Naive thymus-derived CD4-positive, alpha-beta T cell (primary cell): ENCODE measurements at regions not wholly inside any gene's neighbourhood (a gene's known extent, or its start where the extent isn't known, plus 50 kb on each side); places are given as distances from the start of the nearest gene placed in this dataset.
"Not testable (repeated sequence)": the region's sequence is repeated elsewhere in the genome, so short reads cannot be mapped to it uniquely, and the experiment has no call there.

Experiments used
- ATAC-seq: fragments of 150-1000 bp; cut with Tn5 transposase; 2 replicates; pipeline ENCODE4 v1.10.0; 2021; ENCODE audit warnings: mild to moderate bottlenecking, moderate library complexity
- CTCF ChIA-PET: fragments of 350-600 bp; sonication (Branson Sonifier 250); formaldehyde crosslinking; loops from one replicate; lab custom pipeline; 2021; ENCODE audit warnings: antibody characterized with exemption; lab: Charles Lee
- POLR2A ChIA-PET: fragments of 350-600 bp; sonication (Branson Sonifier 250); formaldehyde crosslinking; loops from one replicate; lab custom pipeline; 2021; ENCODE audit warnings: antibody characterized with exemption, inconsistent platforms; lab: Charles Lee
- DNase-seq, 9 donors: peaks; one replicate each; pipeline versions ENCODE4 v3.0.0 to v3.0.0-alpha.2; 2020 to 2022; ENCODE audit warnings: mixed read lengths in 1 of 9
- H3K27ac ChIP-seq: one replicate; pipeline ENCODE4 v1.7.0; 2013; ENCODE audit warnings: mild to moderate bottlenecking, low read depth, low read length, moderate library complexity
- H3K27me3 ChIP-seq, 2 donors: one replicate each; pipeline ENCODE4 v1.7.0; 2013; ENCODE audit warnings: low read length in 2 of 2, mild to moderate bottlenecking in 2 of 2, moderate library complexity in 2 of 2; ENCODE audit not compliant: control insufficient read depth in 2 of 2, insufficient read depth in 2 of 2
- H3K36me3 ChIP-seq, 3 experiments: 1 replicate in 2 of 3; 2 replicates in 1 of 3; pipeline ENCODE4 v1.7.0; 2013; ENCODE audit warnings: low read length in 3 of 3, mild to moderate bottlenecking in 3 of 3, moderate library complexity in 1 of 3; ENCODE audit not compliant: insufficient read depth in 3 of 3, control insufficient read depth in 2 of 3
- H3K4me1 ChIP-seq, 2 donors: one replicate each; pipeline ENCODE4 v1.7.0; 2013; ENCODE audit warnings: low read length in 2 of 2, mild to moderate bottlenecking in 2 of 2, moderate library complexity in 1 of 2; ENCODE audit not compliant: control insufficient read depth in 2 of 2, insufficient read depth in 2 of 2
- H3K4me3 ChIP-seq: 2 replicates; pipeline ENCODE4 v1.7.0; 2013; ENCODE audit warnings: mild to moderate bottlenecking, low read length
- H3K9me3 ChIP-seq, 3 experiments: 1 replicate in 2 of 3; 2 replicates in 1 of 3; pipeline ENCODE4 v1.7.0; 2013; ENCODE audit warnings: low read length in 3 of 3; ENCODE audit not compliant: control insufficient read depth in 2 of 3
- H3K27ac Mint-ChIP-seq, 9 donors: one replicate each; pipeline ENCODE4 v1.8.0; 2020 to 2022; ENCODE audit warnings: mixed read lengths in 9 of 9, mild to moderate bottlenecking in 8 of 9, moderate library complexity in 5 of 9, inconsistent platforms in 2 of 9
- H3K27me3 Mint-ChIP-seq, 5 donors: one replicate each; pipeline ENCODE4 v1.8.0; 2021 to 2022; ENCODE audit warnings: mixed read lengths in 5 of 5, mild to moderate bottlenecking in 1 of 5
- H3K36me3 Mint-ChIP-seq, 5 donors: one replicate each; pipeline ENCODE4 v1.8.0; 2020 to 2022; ENCODE audit warnings: mixed read lengths in 5 of 5, mild to moderate bottlenecking in 3 of 5, inconsistent platforms in 1 of 5
- H3K4me1 Mint-ChIP-seq, 7 donors: one replicate each; pipeline ENCODE4 v1.8.0; 2020 to 2022; ENCODE audit warnings: mixed read lengths in 7 of 7, mild to moderate bottlenecking in 3 of 7, inconsistent platforms in 1 of 7
- H3K4me3 Mint-ChIP-seq, 10 donors: one replicate each; pipeline ENCODE4 v1.8.0; 2020 to 2022; ENCODE audit warnings: mild to moderate bottlenecking in 10 of 10, mixed read lengths in 10 of 10, moderate library complexity in 6 of 10, inconsistent platforms in 2 of 10
- H3K9me3 Mint-ChIP-seq, 11 donors: one replicate each; pipeline ENCODE4 v1.8.0; 2020 to 2022; ENCODE audit warnings: mixed read lengths in 11 of 11, mild to moderate bottlenecking in 4 of 11, inconsistent platforms in 1 of 11, moderate library complexity in 1 of 11
- intact Hi-C, 2 donors: fragments of 100-400 bp; cut with micrococcal nuclease; formaldehyde crosslinking; loops; one replicate each; pipeline ENCODE4 v1.15.1; 2023

- ATAC-seq (no peak), DNase-seq (no peak)
- Histone ChIP-seq H3K27ac (no peak overlapping the region), H3K36me3 (no peaks in the 10 kb centered on the region), H3K4me3 (no peak overlapping the region), H3K9me3 (no peaks in the 10 kb centered on the region), H3K4me1 (no peaks in the 10 kb centered on the region), H3K27me3 (no peaks in the 10 kb centered on the region)
- Mint-ChIP-seq H3K4me3 (no peak overlapping the region), H3K27me3 (peaks cover 0 to 9% (median 3%) of the 10 kb centered on the region in 5 donors), H3K4me1 (no peaks in the 10 kb centered on the region), H3K36me3 (no peaks in the 10 kb centered on the region), H3K27ac (no peak overlapping the region), H3K9me3 (peaks cover 0 to 20% (median 3%) of the 10 kb centered on the region in 11 donors)
- POLR2A ChIA-PET: no interaction called here
- intact Hi-C loops: no loop called here
- CTCF ChIA-PET: no interaction called here
Observed at GRCh38 chr3:99568663-99569335, 69.6 kb upstream of the COL8A1 start.

GRCh38 chr3:99565331-99565730 is 73.1 kb upstream of the COL8A1 start:
- Mint-ChIP-seq H3K4me3 (no peak overlapping the region), H3K27me3 (peaks cover 0 to 9% (median 0%) of the 10 kb centered on the region in 5 donors), H3K4me1 (no peaks in the 10 kb centered on the region), H3K9me3 (peaks cover 0 to 24% (median 3%) of the 10 kb centered on the region in 11 donors), H3K36me3 (no peaks in the 10 kb centered on the region), H3K27ac (no peak overlapping the region)
- ATAC-seq (no peak), DNase-seq (no peak)
- Histone ChIP-seq H3K4me1 (no peaks in the 10 kb centered on the region), H3K9me3 (no peaks in the 10 kb centered on the region), H3K27ac (no peak overlapping the region), H3K4me3 (no peak overlapping the region), H3K27me3 (no peaks in the 10 kb centered on the region), H3K36me3 (no peaks in the 10 kb centered on the region)
- ChIA-PET CTCF (no interaction called here), POLR2A (no interaction called here)
- intact Hi-C loops: no loop called here

GRCh38 chr3:99562990-99563607 is 75.3 kb upstream of the COL8A1 start:
- Histone ChIP-seq H3K9me3 (no peaks in the 10 kb centered on the region), H3K27me3 (no peaks in the 10 kb centered on the region), H3K4me3 (no peak overlapping the region), H3K27ac (no peak overlapping the region), H3K4me1 (no peaks in the 10 kb centered on the region), H3K36me3 (no peaks in the 10 kb centered on the region)
- intact Hi-C loops: no loop called here
- no peaks in the 10 kb centered on the region for H3K4me1 Mint-ChIP-seq
- H3K27me3 Mint-ChIP-seq: peaks cover 0 to 9% (median 0%) of the 10 kb centered on the region in 5 donors
- POLR2A ChIA-PET: no interaction called here
- peaks cover 0 to 25% (median 3%) of the 10 kb centered on the region in 11 donors for H3K9me3 Mint-ChIP-seq
- H3K4me3 Mint-ChIP-seq: no peak overlapping the region
- no peak overlapping the region for H3K27ac Mint-ChIP-seq
- no peak for DNase-seq
- no peak for ATAC-seq
- no peaks in the 10 kb centered on the region for H3K36me3 Mint-ChIP-seq
- CTCF ChIA-PET: no interaction called here

GRCh38 chr3:99562138-99562537 is 76.3 kb upstream of the COL8A1 start:
- ATAC-seq: no peak
- DNase-seq: no peak
- Mint-ChIP-seq H3K36me3 (no peaks in the 10 kb centered on the region), H3K4me3 (no peak overlapping the region), H3K9me3 (peaks cover 0 to 20% (median 3%) of the 10 kb centered on the region in 11 donors), H3K27ac (no peak overlapping the region), H3K4me1 (no peaks in the 10 kb centered on the region), H3K27me3 (peaks cover 0 to 3% (median 0%) of the 10 kb centered on the region in 5 donors)
- H3K9me3 ChIP-seq: no peaks in the 10 kb centered on the region
- intact Hi-C loops: no loop called here
- ChIA-PET CTCF (no interaction called here), POLR2A (no interaction called here)
- no peaks in the 10 kb centered on the region for H3K4me1 ChIP-seq
- no peaks in the 10 kb centered on the region for H3K27me3 ChIP-seq
- no peaks in the 10 kb centered on the region for H3K36me3 ChIP-seq
- H3K4me3 ChIP-seq: no peak overlapping the region
- no peak overlapping the region for H3K27ac ChIP-seq

DNA sequence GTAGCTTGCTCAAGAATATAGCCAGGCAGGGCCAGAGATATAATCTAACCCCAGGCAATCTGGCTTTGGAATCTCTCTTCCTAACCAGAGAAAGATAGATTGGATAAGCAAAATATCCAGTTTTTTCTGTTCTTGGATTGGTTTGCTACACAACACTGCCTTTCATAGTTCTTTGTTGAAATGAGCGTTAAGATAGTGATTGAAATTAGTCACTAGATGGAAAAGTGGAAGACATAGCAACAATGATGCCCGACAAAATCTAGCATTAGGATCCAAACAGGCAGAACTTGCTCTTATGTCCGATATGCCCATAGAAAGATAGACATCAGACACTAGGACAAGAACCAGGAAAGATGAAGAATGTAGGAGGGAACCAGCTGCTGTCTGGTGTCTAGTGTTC is 77.3 kb upstream of the COL8A1 start:
- DNase-seq: no peak
- Mint-ChIP-seq H3K4me3 (no peak overlapping the region), H3K27ac (no peak overlapping the region), H3K36me3 (no peaks in the 10 kb centered on the region), H3K4me1 (no peaks in the 10 kb centered on the region), H3K27me3 (no peaks in the 10 kb centered on the region), H3K9me3 (peaks cover 0 to 15% (median 4%) of the 10 kb centered on the region in 11 donors)
- no peaks in the 10 kb centered on the region for H3K4me1 ChIP-seq
- H3K27ac ChIP-seq: no peak overlapping the region
- no peak overlapping the region for H3K4me3 ChIP-seq
- ATAC-seq: no peak
- intact Hi-C loops: no loop called here
- ChIA-PET POLR2A (no interaction called here), CTCF (no interaction called here)
- H3K9me3 ChIP-seq: no peaks in the 10 kb centered on the region
- H3K27me3 ChIP-seq: no peaks in the 10 kb centered on the region
- H3K36me3 ChIP-seq: no peaks in the 10 kb centered on the region

- Mint-ChIP-seq H3K36me3 (no peaks in the 10 kb centered on the region), H3K27ac (no peak overlapping the region), H3K4me3 (no peak overlapping the region), H3K4me1 (no peaks in the 10 kb centered on the region), H3K27me3 (peaks cover 0 to 10% (median 3%) of the 10 kb centered on the region in 5 donors), H3K9me3 (peaks cover 0 to 25% (median 4%) of the 10 kb centered on the region in 11 donors)
- Histone ChIP-seq H3K27ac (no peak overlapping the region), H3K27me3 (no peaks in the 10 kb centered on the region), H3K4me3 (no peak overlapping the region), H3K36me3 (no peaks in the 10 kb centered on the region), H3K4me1 (no peaks in the 10 kb centered on the region), H3K9me3 (no peaks in the 10 kb centered on the region)
- intact Hi-C loops: no loop called here
- DNase-seq (no peak), ATAC-seq (no peak)
- CTCF ChIA-PET: no interaction called here
- POLR2A ChIA-PET: no interaction called here
Observed at GRCh38 chr3:99559196-99559595, 79.2 kb upstream of the COL8A1 start.

DNA sequence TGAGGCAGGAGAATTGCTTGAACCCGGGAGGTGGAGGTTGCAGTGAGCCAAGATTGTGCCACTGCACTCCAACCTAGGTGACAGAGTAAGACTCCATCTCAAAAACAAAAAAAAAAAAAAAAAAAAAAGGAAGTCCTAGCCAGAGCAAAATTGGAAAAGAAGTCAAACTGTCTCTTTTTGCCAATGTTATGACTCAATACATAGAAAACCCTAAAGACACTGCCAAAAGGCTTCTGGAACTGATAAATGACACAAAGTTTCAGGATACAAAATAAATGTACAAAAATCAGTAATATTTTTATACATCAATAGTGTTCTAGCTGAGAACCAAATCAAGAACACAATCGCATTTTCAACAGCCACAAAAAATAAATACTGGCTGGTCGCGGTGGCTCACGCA is 82.5 kb upstream of the COL8A1 start:
- CTCF ChIA-PET, H3K27me3 ChIP-seq, H3K4me3 Mint-ChIP-seq, DNase-seq, H3K27ac Mint-ChIP-seq, H3K4me1 Mint-ChIP-seq, H3K27ac ChIP-seq, POLR2A ChIA-PET, intact Hi-C loops, ATAC-seq, H3K4me3 ChIP-seq, H3K36me3 ChIP-seq, H3K36me3 Mint-ChIP-seq, H3K4me1 ChIP-seq, H3K9me3 ChIP-seq: not testable (repeated sequence)
- Mint-ChIP-seq H3K27me3 (peaks cover 0 to 13% (median 5%) of the 10 kb centered on the region in 5 donors), H3K9me3 (peaks cover 0 to 24% (median 4%) of the 10 kb centered on the region in 11 donors)
